ENCODE measurements at regions not wholly inside any gene's neighbourhood (a gene's known extent, or its start where the extent isn't known, plus 50 kb on each side); places are given as distances from the start of the nearest gene placed in this dataset.

DNA sequence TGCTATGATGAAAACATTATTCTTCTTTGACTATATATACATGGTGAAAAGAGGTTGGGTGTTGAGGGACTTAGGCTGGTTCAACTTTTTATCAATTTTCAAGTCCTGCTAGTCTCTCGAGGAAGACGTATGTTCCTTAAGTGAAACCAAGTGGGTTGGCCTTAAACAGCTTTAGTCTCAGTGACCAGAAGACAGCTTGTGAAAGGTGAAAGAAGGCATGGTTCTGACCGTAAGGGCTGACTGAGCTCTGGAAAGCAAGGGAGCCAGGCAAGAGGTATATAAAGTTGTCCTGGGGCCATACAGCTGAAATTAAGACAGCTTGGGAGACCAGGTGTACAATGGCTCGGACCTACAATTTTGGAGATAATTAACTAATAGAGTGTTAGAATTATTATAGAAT is 128.9 kb upstream of the TP63 start:
- DNase-seq: no peak

DNA sequence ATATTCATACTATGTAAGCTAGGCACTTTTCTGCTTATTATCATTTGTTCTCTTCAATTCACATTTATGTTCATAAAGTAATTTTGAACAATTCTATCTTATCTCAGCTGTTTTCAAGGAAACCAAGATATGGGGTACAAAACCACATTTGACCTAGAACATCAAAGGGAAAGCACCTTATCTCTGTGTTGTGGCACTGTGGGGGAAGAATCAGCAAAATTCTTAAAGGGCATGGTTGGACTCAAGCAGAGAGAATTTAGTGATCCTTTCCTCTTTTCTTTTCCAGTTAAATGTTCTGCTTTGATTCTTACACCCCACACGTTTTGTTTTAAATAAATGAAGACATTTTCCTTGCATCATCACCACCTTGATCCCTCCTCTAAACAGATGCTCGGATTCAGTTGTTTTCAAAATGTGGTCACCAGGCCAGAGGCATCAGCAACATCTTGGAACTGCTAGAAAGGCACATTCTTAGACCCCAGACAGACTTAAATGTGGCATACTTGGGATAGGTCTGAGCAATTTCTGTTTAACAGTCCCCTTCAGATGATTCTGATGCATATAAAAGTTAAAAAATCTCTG is 128.4 kb upstream of the TP63 start:
- no peak for DNase-seq

DNA sequence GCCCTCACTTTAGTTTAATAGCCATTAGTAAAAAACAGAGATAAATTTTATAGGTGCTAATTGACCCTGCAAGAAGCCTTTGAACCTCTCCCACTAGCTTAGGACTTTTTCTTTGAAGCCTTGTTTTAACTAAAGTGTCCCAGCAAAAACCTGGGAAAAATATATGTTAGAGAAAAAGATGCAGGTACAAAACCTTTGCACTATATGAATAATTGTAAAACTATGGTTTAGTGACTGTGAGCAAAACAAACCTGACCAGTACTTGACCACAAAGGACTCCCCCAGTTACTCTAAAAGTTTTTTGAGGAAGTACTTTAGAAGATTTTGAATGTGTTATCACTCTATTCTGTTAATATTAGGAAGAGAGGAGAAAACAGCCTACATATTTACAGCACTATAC is 123.3 kb upstream of the TP63 start:
- no peak for DNase-seq

DNA sequence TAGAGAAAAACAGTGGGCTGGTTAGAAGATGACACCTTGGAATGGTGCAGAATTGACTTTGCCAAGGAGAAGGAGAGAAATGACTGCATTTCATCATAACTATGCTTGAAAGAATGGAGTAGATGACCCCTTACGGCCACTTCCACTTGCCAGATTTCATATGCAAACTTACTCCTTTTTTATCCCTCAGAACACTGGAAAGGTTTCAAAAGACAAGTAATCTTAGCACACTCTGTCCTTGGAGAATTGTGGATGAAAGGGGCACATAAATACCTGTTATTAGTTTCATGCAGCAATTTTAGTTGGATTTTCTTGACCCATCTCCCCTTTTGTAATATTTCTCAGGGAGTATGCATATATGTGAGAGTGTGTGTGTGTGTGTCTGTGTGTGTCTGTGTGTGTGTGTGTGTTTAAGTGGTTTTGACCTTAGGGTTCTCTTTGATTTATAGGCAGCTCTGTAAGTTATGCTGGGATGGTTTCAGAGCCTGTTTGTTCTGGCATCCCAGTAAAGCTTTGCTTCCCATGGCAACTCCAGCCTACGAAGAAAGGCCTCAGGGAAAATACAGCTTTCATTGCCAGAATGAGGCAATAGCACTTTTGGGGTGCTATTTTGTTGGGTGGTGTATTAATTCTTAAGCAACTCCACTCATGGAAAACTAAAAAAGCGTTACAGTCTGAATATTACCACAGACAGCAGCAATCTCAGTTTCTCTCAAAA is 122.2 kb upstream of the TP63 start:
- DNase-seq: no peak

GRCh38 chr3:189512039-189512438 is 119.2 kb upstream of the TP63 start:
- no peak for DNase-seq

- no peak for DNase-seq
Measured at GRCh38 chr3:189512821-189513220, 118.4 kb upstream of the TP63 start.

DNA sequence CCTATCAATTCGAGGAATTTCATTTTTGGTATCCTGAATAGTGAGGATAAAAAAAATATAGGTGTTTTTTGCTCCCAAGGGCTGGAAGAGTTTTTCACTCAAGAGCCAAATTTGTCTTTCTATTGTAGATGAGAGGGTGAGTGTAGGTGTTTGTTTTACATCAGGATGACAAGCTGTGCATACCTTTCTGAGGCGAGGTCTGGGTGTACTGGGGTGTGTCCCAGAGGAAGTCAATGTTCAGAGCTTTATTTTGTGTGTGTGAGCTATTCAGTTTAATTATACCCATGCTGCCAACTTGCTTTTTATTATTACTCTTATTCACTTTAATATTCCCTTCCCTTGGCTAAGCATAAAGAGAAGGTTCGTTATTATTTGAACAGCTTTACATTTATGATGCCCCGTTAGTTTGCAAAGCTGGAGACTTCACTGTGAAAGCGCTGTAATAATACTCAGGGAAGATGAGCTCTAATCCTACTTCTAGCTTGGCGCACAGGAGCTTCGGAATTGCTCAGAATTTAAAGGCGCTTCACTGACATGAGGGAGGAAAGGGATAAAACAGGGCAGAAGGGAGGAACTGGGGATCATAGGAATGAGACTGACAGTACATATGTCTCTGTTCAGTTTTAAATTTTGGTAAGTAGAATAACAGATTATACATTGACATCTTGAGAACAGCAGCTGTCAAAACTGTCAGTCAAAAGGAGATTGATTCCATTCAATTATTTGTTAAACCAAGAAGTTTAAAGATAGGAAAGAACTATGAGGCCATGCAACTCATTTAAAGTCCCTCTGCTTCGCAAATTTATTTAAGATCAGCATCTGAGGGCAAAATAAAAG is 117.7 kb upstream of the TP63 start:
- no peak for DNase-seq

GRCh38 chr3:189516039-189516438 is 115.2 kb upstream of the TP63 start:
- no peak for DNase-seq

DNA sequence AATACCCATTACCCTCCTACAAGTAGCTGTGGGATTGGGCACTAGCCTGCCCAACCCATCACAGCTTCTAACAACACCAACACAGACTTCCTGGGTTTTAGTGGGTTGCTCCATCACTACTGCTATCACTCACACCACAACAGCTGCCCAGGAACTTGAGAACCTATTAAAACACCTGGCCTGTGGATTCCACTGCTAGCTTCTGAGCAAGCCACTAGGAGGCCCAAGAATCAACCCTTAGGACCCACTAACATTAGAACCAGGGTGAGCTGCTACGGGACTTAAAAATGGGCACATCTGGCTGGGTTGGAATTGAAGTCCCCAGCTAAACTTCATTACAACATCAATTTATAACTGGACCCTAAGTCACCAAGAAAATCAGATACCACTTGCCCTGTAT is 113.2 kb upstream of the TP63 start:
- no peak for DNase-seq

DNA sequence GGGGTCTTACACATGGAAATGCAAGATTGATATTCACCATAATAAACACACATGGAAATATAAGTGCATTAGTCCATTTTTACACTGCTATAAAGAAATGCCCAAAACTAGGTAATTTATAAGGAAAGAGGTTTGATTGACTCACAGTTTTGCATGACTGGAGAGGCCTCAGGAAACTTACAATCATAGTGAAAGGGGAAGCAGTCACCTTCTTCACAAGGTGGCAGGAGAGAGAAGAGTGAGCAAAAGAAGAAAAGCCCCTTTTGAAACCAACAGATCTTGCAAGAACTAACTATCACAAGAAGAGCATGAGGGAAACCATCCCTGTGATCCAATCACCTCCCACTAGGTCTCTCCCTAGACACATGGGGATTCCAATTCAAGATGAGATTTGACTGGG is 111.7 kb upstream of the TP63 start:
- DNase-seq: no peak

GRCh38 chr3:189529468-189529867 is 101.7 kb upstream of the TP63 start:
- DNase-seq: no peak

- DNase-seq: no peak
Measured at GRCh38 chr3:189529889-189530471, 101.2 kb upstream of the TP63 start.

DNA sequence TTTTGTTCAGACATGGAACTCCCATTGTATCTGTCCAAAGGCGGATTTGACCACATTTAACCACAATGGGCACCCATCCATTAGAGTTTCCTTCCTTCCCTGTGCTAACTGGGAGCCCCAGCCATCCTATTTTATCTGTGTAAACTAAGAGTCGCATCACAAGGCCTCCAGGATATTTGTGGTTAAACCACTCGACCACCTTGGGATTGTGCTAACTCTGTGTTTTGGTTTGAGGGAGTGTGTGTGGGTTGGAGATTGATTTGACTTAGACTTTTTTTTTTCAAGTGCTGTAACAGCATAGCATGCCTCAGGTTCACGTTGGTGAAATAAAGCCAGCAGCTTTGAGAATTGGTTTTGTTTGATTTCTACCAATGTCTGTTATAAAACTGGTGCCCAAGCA is 100.4 kb upstream of the TP63 start:
- no peak for DNase-seq

- no peak for DNase-seq
Measured at GRCh38 chr3:189531271-189531670, 99.9 kb upstream of the TP63 start.

GRCh38 chr3:189534531-189534930 is 96.7 kb upstream of the TP63 start:
- no peak for DNase-seq

DNA sequence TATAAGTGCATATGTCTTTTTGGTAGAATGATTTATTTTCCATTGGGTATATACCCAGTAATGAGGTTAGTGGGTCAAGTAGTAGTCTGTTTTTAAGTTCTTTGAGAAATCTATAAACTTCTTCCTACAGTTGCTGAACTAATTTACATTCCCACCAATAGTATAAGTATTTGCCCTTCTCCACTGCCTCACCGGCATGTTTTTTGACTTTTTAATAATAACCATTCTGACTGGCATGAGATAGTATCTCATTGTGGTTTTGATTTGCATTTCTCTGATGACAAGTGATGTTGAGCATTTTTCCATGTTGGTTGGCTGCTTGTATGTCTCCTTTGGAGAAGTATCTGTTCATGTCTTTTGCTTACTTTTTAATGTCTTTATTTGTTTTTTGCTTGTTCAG is 94.1 kb upstream of the TP63 start:
- DNase-seq: no peak

- no peak for DNase-seq
Measured at GRCh38 chr3:189547448-189547847, 83.7 kb upstream of the TP63 start.

DNA sequence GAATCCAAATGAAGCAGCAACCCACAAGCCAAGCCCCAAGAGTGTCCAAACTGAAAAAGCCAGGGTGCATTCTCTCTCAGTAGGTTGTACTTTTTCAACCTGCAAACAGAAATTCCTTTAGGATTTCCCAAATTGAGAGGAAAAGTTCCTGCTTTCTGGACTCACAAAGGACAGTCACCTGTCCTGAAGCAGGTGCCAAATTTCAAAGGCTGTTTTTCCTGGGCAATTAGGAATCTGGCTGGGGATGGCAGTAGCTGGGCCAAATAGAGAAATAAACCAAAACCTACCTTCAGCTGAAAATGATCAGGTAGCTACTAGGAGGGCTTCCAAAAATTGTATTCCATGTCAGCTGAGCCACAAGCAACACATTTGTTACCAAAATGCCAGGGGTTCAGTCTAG is 83.1 kb upstream of the TP63 start:
- no peak for DNase-seq

DNA sequence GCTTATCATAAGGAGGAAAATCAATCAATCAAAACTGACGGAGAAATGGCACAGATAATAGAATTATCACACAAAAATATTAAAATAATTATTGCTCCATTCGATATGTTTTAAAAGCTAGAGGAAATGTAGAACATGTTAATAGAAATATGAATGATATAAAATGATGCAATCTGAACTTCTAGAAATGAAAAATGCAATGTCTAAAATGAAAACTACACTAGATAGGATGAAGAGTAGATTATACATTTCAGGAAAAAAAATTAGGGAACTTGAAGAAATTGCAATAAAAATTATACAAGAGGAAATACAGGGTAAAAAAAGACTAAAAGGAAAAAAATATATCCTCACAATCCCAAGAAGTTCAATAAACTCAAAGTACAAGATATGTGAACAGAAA is 80.2 kb upstream of the TP63 start:
- no peak for DNase-seq

GRCh38 chr3:189554868-189555557 is 76.2 kb upstream of the TP63 start:
- no peak for DNase-seq

DNA sequence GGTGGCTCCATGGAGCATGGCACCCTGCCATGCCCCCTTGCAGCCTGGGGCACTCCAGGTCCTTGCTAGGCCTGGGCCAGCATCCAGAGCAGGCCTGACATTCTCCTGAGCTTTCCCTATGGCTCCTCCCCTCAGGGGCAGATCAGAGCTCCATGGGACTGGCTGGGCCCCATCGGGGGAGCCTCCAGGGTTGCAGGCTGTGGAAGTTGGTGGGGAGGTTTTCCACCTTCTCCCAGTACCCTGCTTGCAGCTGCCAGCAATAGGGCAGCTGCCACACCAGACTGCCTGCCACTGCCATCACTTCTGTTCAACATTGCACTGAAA is 75.7 kb upstream of the TP63 start:
- DNase-seq: no peak

- DNase-seq: no peak
Measured at GRCh38 chr3:189557824-189558223, 73.4 kb upstream of the TP63 start.

DNA sequence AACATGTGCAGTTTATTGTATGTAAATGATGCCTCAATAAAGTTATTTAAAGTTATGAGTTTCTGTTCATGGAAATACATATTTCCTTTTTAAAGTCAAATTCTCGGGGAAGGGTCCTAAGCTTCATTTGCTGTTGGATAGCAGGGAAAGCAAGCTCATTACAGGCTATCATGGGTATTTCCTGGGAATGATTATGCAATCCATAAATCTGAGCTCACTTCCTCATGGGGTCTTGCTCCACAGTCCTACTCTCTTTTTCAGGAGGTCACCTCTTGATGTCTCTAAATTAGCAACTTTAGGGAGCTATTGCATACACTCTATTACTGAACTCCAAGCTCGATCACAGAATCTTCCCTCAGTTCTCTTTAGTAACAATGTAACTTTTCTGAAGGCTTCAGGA is 69.9 kb upstream of the TP63 start:
- no peak for DNase-seq
